ENCODE measurements at regions not wholly inside any gene's neighbourhood (a gene's known extent, or its start where the extent isn't known, plus 50 kb on each side); places are given as distances from the start of the nearest gene placed in this dataset.

DNA sequence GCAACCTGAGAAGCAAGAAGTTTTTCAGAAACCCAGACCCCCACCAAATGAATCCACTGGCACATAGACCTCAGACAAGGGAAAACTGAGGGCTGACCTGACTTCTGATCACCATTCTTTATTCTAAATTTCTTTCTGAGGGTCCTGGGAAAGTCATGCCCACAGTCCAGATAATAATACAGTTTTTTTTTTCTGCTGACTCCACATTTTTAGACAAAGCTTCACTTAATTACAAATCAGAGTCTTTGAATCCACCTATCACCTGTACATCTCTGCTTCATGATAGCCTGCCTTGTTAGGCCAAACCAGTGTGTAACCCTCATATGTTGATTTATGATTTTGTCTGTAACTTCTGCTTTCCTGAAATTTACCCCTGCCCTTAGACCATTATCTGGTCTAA lies 103.6 kb downstream of the PSAT1 start:
- TF ChIP-seq, protein P1, sequence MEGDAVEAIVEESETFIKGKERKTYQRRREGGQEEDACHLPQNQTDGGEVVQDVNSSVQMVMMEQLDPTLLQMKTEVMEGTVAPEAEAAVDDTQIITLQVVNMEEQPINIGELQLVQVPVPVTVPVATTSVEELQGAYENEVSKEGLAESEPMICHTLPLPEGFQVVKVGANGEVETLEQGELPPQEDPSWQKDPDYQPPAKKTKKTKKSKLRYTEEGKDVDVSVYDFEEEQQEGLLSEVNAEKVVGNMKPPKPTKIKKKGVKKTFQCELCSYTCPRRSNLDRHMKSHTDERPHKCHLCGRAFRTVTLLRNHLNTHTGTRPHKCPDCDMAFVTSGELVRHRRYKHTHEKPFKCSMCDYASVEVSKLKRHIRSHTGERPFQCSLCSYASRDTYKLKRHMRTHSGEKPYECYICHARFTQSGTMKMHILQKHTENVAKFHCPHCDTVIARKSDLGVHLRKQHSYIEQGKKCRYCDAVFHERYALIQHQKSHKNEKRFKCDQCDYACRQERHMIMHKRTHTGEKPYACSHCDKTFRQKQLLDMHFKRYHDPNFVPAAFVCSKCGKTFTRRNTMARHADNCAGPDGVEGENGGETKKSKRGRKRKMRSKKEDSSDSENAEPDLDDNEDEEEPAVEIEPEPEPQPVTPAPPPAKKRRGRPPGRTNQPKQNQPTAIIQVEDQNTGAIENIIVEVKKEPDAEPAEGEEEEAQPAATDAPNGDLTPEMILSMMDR (IDR thresholded peaks at IDR 0.05) = no peak
- TF ChIP-seq EP300 (IDR thresholded peaks at IDR 0.05) = no peak
